MM.1S (cell line): ENCODE measurements at regions not wholly inside any gene's neighbourhood (a gene's known extent, or its start where the extent isn't known, plus 50 kb on each side); places are given as distances from the start of the nearest gene placed in this dataset.

Experiments used
- DNase-seq: peaks from one replicate; pipeline ENCODE4 v3.0.0-alpha.2; 2015
- H2AFZ ChIP-seq: fragments of 300-600 bp; sonication (generic); 2 replicates; pipeline ENCODE4 v1.6.0; 2016; ENCODE audit warnings: antibody characterized with exemption, low read length
- H3F3A ChIP-seq: fragments of 300-600 bp; sonication (generic); 2 replicates; pipeline ENCODE4 v1.6.1; 2016; ENCODE audit warnings: mild to moderate bottlenecking, antibody characterized with exemption, low read length, moderate library complexity, mixed read lengths; ENCODE audit not compliant: insufficient read depth
- H3K27ac ChIP-seq: fragments of 300-600 bp; sonication (generic); 2 replicates; pipeline ENCODE4 v1.5.1; 2016; ENCODE audit warnings: mild to moderate bottlenecking, low read length
- H3K27me3 ChIP-seq: fragments of 300-600 bp; sonication (generic); replicated peaks from 2 replicates; pipeline ENCODE4 v1.6.0; 2016; ENCODE audit warnings: low read length; ENCODE audit not compliant: insufficient read depth
- H3K36me3 ChIP-seq: fragments of 300-600 bp; sonication (generic); replicated peaks from 2 replicates; pipeline ENCODE4 v1.6.1; 2016; ENCODE audit warnings: mild to moderate bottlenecking, low read length, mixed read lengths; ENCODE audit not compliant: insufficient read depth
- H3K4me1 ChIP-seq: fragments of 300-600 bp; sonication (generic); 2 replicates; pipeline ENCODE4 v1.6.1; 2016; ENCODE audit warnings: low read length, mixed read lengths
- H3K4me2 ChIP-seq: fragments of 300-600 bp; sonication (generic); 2 replicates; pipeline ENCODE4 v1.6.0; 2016; ENCODE audit warnings: low read depth, low read length
- H3K4me3 ChIP-seq: fragments of 300-600 bp; sonication (generic); 2 replicates; pipeline ENCODE4 v1.5.1; 2016; ENCODE audit warnings: low read length, mixed read lengths
- H3K79me2 ChIP-seq: fragments of 300-600 bp; sonication (generic); 2 replicates; pipeline ENCODE4 v1.6.1; 2016; ENCODE audit warnings: mixed run types, low read length, mixed read lengths
- H3K9ac ChIP-seq: fragments of 300-600 bp; sonication (generic); 2 replicates; pipeline ENCODE4 v1.6.1; 2016; ENCODE audit warnings: low read length, mixed read lengths
- H3K9me2 ChIP-seq: fragments of 300-600 bp; sonication (generic); replicated peaks from 2 replicates; pipeline ENCODE4 v1.6.1; 2016; ENCODE audit warnings: mild to moderate bottlenecking, low read length, mixed read lengths; ENCODE audit not compliant: insufficient read depth
- H3K9me3 ChIP-seq: fragments of 300-600 bp; sonication (generic); replicated peaks from 2 replicates; pipeline ENCODE4 v1.6.1; 2016; ENCODE audit warnings: mild to moderate bottlenecking, low read length, mixed read lengths; ENCODE audit not compliant: insufficient read depth
- H4K20me1 ChIP-seq: fragments of 300-600 bp; sonication (generic); 2 replicates; pipeline ENCODE4 v1.6.1; 2016; ENCODE audit warnings: mild to moderate bottlenecking, low read length, moderate library complexity, mixed read lengths; ENCODE audit not compliant: insufficient read depth
- CTCF ChIP-seq: fragments of 300-600 bp; sonication (generic); IDR thresholded peaks from 2 replicates; pipeline ENCODE4 v1.5.1; 2016; ENCODE audit warnings: antibody characterized with exemption, low read length, mixed read lengths
- EZH2 ChIP-seq: fragments of 300-600 bp; sonication (generic); optimal IDR thresholded peaks from 2 replicates; pipeline ENCODE3; 2017; ENCODE audit warnings: low read depth, mild to moderate bottlenecking, antibody characterized with exemption, low read length, mixed read lengths
- EZH2phosphoT487 ChIP-seq: fragments of 300-600 bp; sonication (generic); IDR thresholded peaks from 2 replicates; pipeline ENCODE4 v1.6.1; 2018; ENCODE audit warnings: antibody characterized with exemption, low read length

DNA sequence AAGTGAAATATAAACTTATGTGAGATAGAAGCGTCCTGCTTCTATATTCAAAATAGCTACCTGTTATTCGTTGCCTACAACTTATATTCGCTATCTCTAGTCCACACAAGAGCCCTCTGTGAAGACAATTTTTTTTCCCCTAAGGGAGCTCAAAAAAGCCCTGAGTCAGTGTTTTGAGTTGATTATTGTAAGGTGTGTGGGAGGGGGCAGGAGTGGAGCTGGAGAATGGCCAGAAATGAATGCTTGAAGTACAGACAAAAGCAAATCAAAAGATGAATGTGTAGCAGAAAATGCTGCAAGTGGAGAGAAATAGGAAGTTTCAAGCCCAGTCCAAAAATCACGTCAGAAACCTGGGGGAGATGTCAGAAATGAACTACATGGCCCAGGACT lies 655.0 kb upstream of the LCORL start:
- no peak overlapping the region for H3K9ac ChIP-seq
- H3K4me3 ChIP-seq, result no peak overlapping the region
- no peaks in the 10 kb centered on the region for H3F3A ChIP-seq
- no peak for TF ChIP-seq CTCF
- TF ChIP-seq EZH2phosphoT487, result no peak
- no peak for TF ChIP-seq EZH2
- no peaks in the 10 kb centered on the region for H4K20me1 ChIP-seq
- no peak overlapping the region for H3K4me2 ChIP-seq
- H2AFZ ChIP-seq, result no peak overlapping the region
- H3K27me3 ChIP-seq, result no peaks in the 10 kb centered on the region
- no peaks in the 10 kb centered on the region for H3K79me2 ChIP-seq
- H3K9me3 ChIP-seq, result no peaks in the 10 kb centered on the region
- no peak for DNase-seq
- no peaks in the 10 kb centered on the region for H3K9me2 ChIP-seq
- no peak overlapping the region for H3K27ac ChIP-seq
- no peaks in the 10 kb centered on the region for H3K4me1 ChIP-seq
- no peaks in the 10 kb centered on the region for H3K36me3 ChIP-seq

DNA sequence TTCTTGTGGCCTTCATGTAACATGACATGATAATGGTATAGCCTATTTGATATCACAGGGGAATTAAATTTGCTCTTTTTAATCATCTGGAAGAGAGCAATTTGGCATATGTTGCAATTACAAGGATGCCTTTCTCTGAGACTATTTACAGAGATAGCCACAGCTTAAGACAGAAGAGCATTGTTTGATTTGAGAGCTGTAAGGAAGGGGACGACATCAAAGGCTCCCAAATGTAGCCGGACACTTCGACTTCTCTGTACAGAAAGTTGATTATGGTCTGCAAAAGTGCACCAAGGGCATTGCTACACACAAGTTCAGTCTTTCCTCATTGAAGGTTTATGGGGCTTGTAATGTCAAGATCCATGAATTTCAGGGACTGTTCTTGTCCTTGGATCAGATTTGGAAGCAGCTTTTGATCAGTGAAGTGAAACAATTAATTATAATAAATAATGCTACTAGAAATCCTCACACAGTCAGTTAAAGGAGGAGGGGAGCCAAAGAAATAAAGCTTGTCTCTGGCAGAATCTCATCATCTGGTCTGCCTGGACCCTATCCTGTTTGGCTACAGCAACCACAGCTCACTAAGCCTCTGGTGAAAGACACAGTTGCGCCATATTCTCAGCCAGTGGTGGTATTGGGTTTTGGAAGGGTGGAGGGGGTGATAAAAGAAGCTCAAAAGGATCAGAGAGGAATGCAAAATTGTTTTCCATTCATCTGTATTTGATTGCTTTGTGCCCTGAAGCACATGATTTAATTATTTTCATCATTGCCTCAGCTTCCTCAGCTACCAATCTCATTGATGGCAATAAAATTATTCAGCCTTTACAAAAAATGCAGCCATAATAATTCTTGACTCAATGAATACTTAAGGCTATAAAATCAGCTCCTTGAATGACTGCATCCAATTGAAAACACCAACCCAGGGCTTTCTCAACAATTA lies 654.3 kb upstream of the LCORL start:
- Histone ChIP-seq H3K4me3 (no peak overlapping the region), H3K4me2 (no peak overlapping the region), H3K27ac (no peak overlapping the region), H4K20me1 (no peaks in the 10 kb centered on the region), H3K4me1 (no peaks in the 10 kb centered on the region), H3K9me2 (no peaks in the 10 kb centered on the region), H3K79me2 (no peaks in the 10 kb centered on the region), H3F3A (no peaks in the 10 kb centered on the region), H3K9me3 (no peaks in the 10 kb centered on the region), H3K36me3 (no peaks in the 10 kb centered on the region), H3K27me3 (no peaks in the 10 kb centered on the region), H3K9ac (no peak overlapping the region), H2AFZ (no peak overlapping the region)
- TF ChIP-seq CTCF (no peak), EZH2phosphoT487 (no peak), EZH2 (no peak)
- DNase-seq, result no peak

GRCh38 chr4:18670034-18670433 lies 648.5 kb upstream of the LCORL start:
- Histone ChIP-seq H3F3A (no peaks in the 10 kb centered on the region), H3K27me3 (no peaks in the 10 kb centered on the region), H3K9ac (no peak overlapping the region), H3K36me3 (no peaks in the 10 kb centered on the region), H2AFZ (no peak overlapping the region), H3K9me3 (no peaks in the 10 kb centered on the region), H3K27ac (no peak overlapping the region), H3K79me2 (no peaks in the 10 kb centered on the region), H3K4me1 (no peaks in the 10 kb centered on the region), H4K20me1 (no peaks in the 10 kb centered on the region), H3K4me3 (no peak overlapping the region), H3K4me2 (no peak overlapping the region), H3K9me2 (no peaks in the 10 kb centered on the region)
- TF ChIP-seq CTCF, result no peak
- TF ChIP-seq EZH2, result no peak
- TF ChIP-seq EZH2phosphoT487, result no peak
- DNase-seq, result no peak
